SK-N-SH treated with all-trans-retinoic acid at 6 μM for 48 hours (cell line): ENCODE measurements at regions not wholly inside any gene's neighbourhood (a gene's known extent, or its start where the extent isn't known, plus 50 kb on each side); places are given as distances from the start of the nearest gene placed in this dataset.

Source experiments
- ATAC-seq: fragments of 200-7000 bp; cut with Tn5 transposase; 3 replicates; pipeline ENCODE4 v1.9.1; 2020; ENCODE audit warnings: mild to moderate bottlenecking, moderate library complexity
- CSDC2 ChIP-seq: fragments of 250-450 bp; sonication (Bioruptor Pico); IDR thresholded peaks from 2 replicates; pipeline ENCODE4 v1.5.0; 2020; ENCODE audit warnings: mild to moderate bottlenecking, moderate library complexity
- GLIS3 ChIP-seq: fragments of 250-450 bp; sonication (Bioruptor Pico); IDR thresholded peaks from 2 replicates; pipeline ENCODE4 v1.5.0; 2020; ENCODE audit warnings: mild to moderate bottlenecking, moderate library complexity
- ISL1 ChIP-seq: fragments of 250-450 bp; sonication (Bioruptor Pico); IDR thresholded peaks from 2 replicates; pipeline ENCODE4 v2.1.2; 2022; ENCODE audit warnings: mild to moderate bottlenecking, moderate library complexity
- OSR1 ChIP-seq: fragments of 250-450 bp; sonication (Bioruptor Pico); IDR thresholded peaks from 2 replicates; pipeline ENCODE4 v1.8.0; 2022; ENCODE audit warnings: moderate library complexity, mild to moderate bottlenecking, inconsistent platforms
- PPARA ChIP-seq: fragments of 250-450 bp; sonication (Bioruptor Pico); IDR thresholded peaks from 2 replicates; pipeline ENCODE4 v1.5.0; 2020; ENCODE audit warnings: mild to moderate bottlenecking, borderline replicate concordance
- SNAI2 ChIP-seq: fragments of 250-450 bp; sonication (Bioruptor Pico); IDR thresholded peaks from 2 replicates; pipeline ENCODE4 v1.5.0; 2020; ENCODE audit warnings: mild to moderate bottlenecking, moderate library complexity
- TCF4 ChIP-seq: fragments of 250-450 bp; sonication (Bioruptor Pico); IDR thresholded peaks from 2 replicates; pipeline ENCODE4 v1.8.0; 2021; ENCODE audit warnings: mild to moderate bottlenecking, moderate library complexity, borderline replicate concordance
- ZC3H10 ChIP-seq: fragments of 250-450 bp; sonication (Bioruptor Pico); IDR thresholded peaks from 2 replicates; pipeline ENCODE4 v1.5.1; 2021; ENCODE audit warnings: mild to moderate bottlenecking, moderate library complexity
- ZFP3 ChIP-seq: fragments of 250-450 bp; sonication (Bioruptor Pico); IDR thresholded peaks from 2 replicates; pipeline ENCODE4 v1.5.0; 2020; ENCODE audit warnings: mild to moderate bottlenecking, moderate library complexity
- ZFP30 ChIP-seq: fragments of 450-650 bp; formaldehyde crosslinking; IDR thresholded peaks from 2 replicates; pipeline ENCODE4 v1.5.0; 2022; ENCODE audit warnings: mild to moderate bottlenecking, moderate library complexity
- ZNF565 ChIP-seq: fragments of 450-650 bp; formaldehyde crosslinking; conservative IDR thresholded peaks from 2 replicates; pipeline ENCODE4 v1.5.0; 2020; ENCODE audit warnings: low read depth, mild to moderate bottlenecking, moderate library complexity
- ZNF8 ChIP-seq: fragments of 450-650 bp; formaldehyde crosslinking; IDR thresholded peaks from 2 replicates; pipeline ENCODE4 v1.5.0; 2020; ENCODE audit warnings: mild to moderate bottlenecking, moderate library complexity
- TF ChIP-seq, protein P1 (sequence below): fragments of 250-450 bp; sonication (Bioruptor Pico); IDR thresholded peaks from 2 replicates; pipeline ENCODE4 v1.5.1; 2020; ENCODE audit warnings: low read depth, mild to moderate bottlenecking, moderate library complexity
- TF ChIP-seq, protein P2 (sequence below): fragments of 250-450 bp; sonication (Bioruptor Pico); IDR thresholded peaks from 2 replicates; pipeline ENCODE4 v1.8.0; 2020; ENCODE audit warnings: mild to moderate bottlenecking, moderate library complexity, borderline replicate concordance
- TF ChIP-seq, protein P3 (sequence below): fragments of 250-450 bp; sonication (Bioruptor Pico); IDR thresholded peaks from 2 replicates; pipeline ENCODE4 v1.5.0; 2020; ENCODE audit warnings: mild to moderate bottlenecking, moderate library complexity
- TF ChIP-seq, protein P4 (sequence below): fragments of 250-450 bp; sonication (Bioruptor Pico); IDR thresholded peaks from 2 replicates; pipeline ENCODE4 v1.8.0; 2021; ENCODE audit warnings: low read depth, mild to moderate bottlenecking, moderate library complexity, borderline replicate concordance
- TF ChIP-seq, protein P5 (sequence below): fragments of 250-450 bp; sonication (Bioruptor Pico); IDR thresholded peaks from 2 replicates; pipeline ENCODE4 v1.5.1; 2021; ENCODE audit warnings: mild to moderate bottlenecking, moderate library complexity

DNA sequence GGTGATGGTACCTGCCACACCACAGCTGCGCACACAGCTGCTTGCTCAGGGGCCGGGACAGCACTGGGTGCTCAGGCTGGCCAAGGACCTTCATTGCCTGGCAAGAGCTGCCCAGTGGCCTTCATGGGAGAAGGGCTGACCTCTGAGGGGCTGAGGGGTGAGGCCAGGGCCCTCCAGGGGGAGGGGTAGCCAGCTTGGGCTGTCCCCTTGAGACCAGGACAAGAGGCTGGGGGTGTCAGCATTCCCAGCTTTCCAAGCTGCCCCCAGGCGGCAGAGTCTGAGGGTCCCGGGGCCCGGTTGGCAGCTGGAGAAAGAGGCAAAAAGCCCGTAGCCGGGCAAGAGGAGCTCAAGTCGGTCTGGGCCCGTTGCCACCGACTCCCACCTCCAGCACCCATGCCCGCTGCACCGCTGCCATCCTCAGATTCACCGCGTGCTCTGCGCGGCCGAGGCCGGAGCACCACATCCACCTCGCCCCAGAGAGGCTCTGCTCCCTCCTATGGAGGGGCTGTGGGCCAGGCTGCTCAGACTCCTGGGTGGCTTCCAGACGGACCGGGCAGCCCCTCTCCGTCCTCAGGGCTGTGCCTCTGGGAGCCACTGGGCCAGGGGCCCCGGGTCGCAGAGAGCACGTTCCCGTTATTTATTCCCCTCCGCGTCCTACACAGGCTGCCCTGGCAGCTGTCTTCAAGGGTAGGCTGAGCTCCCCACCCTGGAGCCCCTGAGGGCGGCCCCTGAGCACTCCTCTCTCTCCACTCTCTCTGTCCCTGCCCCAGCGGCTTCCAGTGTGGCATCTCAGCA lies 51.5 kb downstream of the PLXNA1 start:
- TF ChIP-seq, protein P1, sequence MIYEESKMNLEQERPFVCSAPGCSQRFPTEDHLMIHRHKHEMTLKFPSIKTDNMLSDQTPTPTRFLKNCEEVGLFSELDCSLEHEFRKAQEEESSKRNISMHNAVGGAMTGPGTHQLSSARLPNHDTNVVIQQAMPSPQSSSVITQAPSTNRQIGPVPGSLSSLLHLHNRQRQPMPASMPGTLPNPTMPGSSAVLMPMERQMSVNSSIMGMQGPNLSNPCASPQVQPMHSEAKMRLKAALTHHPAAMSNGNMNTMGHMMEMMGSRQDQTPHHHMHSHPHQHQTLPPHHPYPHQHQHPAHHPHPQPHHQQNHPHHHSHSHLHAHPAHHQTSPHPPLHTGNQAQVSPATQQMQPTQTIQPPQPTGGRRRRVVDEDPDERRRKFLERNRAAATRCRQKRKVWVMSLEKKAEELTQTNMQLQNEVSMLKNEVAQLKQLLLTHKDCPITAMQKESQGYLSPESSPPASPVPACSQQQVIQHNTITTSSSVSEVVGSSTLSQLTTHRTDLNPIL (CRISPR knock-in tag), result no peak
- TF ChIP-seq, protein P2, sequence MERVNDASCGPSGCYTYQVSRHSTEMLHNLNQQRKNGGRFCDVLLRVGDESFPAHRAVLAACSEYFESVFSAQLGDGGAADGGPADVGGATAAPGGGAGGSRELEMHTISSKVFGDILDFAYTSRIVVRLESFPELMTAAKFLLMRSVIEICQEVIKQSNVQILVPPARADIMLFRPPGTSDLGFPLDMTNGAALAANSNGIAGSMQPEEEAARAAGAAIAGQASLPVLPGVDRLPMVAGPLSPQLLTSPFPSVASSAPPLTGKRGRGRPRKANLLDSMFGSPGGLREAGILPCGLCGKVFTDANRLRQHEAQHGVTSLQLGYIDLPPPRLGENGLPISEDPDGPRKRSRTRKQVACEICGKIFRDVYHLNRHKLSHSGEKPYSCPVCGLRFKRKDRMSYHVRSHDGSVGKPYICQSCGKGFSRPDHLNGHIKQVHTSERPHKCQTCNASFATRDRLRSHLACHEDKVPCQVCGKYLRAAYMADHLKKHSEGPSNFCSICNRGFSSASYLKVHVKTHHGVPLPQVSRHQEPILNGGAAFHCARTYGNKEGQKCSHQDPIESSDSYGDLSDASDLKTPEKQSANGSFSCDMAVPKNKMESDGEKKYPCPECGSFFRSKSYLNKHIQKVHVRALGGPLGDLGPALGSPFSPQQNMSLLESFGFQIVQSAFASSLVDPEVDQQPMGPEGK, result no peak
- TF ChIP-seq ZC3H10 (CRISPR knock-in tag) (no peak), ZNF8 (CRISPR knock-in tag) (no peak), PPARA (no peak), ZFP3 (no peak), ISL1 (no peak), ZNF565 (no peak), CSDC2 (CRISPR knock-in tag) (no peak), ZFP30 (CRISPR knock-in tag) (no peak)
- TF ChIP-seq, protein P3, sequence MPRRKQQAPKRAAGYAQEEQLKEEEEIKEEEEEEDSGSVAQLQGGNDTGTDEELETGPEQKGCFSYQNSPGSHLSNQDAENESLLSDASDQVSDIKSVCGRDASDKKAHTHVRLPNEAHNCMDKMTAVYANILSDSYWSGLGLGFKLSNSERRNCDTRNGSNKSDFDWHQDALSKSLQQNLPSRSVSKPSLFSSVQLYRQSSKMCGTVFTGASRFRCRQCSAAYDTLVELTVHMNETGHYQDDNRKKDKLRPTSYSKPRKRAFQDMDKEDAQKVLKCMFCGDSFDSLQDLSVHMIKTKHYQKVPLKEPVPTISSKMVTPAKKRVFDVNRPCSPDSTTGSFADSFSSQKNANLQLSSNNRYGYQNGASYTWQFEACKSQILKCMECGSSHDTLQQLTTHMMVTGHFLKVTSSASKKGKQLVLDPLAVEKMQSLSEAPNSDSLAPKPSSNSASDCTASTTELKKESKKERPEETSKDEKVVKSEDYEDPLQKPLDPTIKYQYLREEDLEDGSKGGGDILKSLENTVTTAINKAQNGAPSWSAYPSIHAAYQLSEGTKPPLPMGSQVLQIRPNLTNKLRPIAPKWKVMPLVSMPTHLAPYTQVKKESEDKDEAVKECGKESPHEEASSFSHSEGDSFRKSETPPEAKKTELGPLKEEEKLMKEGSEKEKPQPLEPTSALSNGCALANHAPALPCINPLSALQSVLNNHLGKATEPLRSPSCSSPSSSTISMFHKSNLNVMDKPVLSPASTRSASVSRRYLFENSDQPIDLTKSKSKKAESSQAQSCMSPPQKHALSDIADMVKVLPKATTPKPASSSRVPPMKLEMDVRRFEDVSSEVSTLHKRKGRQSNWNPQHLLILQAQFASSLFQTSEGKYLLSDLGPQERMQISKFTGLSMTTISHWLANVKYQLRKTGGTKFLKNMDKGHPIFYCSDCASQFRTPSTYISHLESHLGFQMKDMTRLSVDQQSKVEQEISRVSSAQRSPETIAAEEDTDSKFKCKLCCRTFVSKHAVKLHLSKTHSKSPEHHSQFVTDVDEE, result no peak
- TF ChIP-seq, protein P4, sequence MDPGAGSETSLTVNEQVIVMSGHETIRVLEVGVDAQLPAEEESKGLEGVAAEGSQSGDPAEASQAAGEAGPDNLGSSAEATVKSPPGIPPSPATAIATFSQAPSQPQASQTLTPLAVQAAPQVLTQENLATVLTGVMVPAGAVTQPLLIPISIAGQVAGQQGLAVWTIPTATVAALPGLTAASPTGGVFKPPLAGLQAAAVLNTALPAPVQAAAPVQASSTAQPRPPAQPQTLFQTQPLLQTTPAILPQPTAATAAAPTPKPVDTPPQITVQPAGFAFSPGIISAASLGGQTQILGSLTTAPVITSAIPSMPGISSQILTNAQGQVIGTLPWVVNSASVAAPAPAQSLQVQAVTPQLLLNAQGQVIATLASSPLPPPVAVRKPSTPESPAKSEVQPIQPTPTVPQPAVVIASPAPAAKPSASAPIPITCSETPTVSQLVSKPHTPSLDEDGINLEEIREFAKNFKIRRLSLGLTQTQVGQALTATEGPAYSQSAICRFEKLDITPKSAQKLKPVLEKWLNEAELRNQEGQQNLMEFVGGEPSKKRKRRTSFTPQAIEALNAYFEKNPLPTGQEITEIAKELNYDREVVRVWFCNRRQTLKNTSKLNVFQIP (CRISPR knock-in tag), result no peak
- ATAC-seq, result no peak

DNA sequence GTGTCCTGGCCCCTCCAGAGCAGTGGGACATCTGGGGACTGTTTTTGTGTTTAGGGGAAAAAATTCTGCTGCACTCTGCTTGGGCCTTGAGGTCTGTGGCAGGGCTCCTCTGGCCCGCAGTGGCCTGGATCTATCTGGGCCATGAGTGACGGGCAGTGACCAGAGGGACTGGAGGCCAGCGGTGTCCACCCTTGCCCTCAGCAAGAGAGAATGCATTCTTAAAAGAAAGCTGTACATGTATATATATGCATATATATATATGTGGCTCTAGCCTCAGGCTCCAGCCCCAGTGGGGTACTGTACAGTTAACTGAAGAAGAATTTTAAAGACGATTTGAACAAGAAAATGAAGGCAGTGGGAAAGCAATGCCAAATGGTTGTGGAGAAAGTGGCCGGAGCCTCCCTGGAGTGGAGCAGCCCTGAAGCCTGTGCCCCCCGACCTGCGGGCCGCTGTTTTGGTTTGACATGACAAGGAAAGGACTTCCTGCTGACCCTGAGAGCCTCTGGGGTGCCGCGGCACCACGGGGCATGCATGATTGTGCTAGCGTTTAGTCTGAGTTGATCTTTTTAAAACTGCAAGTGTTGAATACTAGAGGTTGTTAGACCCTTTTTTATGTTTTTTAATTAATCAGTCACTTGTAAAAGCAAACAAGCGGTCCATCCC lies 52.2 kb downstream of the PLXNA1 start:
- no peak for TF ChIP-seq ISL1
- no peak for TF ChIP-seq TCF4 (CRISPR knock-in tag)
- TF ChIP-seq ZNF565, result no peak
- TF ChIP-seq CSDC2 (CRISPR knock-in tag), result no peak
- TF ChIP-seq, protein P3, result no peak
- TF ChIP-seq GLIS3 (CRISPR knock-in tag), result no peak
- TF ChIP-seq, protein P5, sequence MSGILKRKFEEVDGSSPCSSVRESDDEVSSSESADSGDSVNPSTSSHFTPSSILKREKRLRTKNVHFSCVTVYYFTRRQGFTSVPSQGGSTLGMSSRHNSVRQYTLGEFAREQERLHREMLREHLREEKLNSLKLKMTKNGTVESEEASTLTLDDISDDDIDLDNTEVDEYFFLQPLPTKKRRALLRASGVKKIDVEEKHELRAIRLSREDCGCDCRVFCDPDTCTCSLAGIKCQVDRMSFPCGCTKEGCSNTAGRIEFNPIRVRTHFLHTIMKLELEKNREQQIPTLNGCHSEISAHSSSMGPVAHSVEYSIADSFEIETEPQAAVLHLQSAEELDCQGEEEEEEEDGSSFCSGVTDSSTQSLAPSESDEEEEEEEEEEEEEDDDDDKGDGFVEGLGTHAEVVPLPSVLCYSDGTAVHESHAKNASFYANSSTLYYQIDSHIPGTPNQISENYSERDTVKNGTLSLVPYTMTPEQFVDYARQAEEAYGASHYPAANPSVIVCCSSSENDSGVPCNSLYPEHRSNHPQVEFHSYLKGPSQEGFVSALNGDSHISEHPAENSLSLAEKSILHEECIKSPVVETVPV (CRISPR knock-in tag), result no peak
- TF ChIP-seq, protein P4 (CRISPR knock-in tag), result no peak
- TF ChIP-seq ZC3H10 (CRISPR knock-in tag), result no peak
- no peak for TF ChIP-seq SNAI2 (CRISPR knock-in tag)
- TF ChIP-seq, protein P2, result no peak
- no peak for TF ChIP-seq ZFP3
- TF ChIP-seq OSR1 (CRISPR knock-in tag), result no peak
- ATAC-seq, result no peak
